NB4 (cell line): ENCODE measurements at regions not wholly inside any gene's neighbourhood (a gene's known extent, or its start where the extent isn't known, plus 50 kb on each side); places are given as distances from the start of the nearest gene placed in this dataset.

Source experiments
- MYC ChIP-seq: IDR thresholded peaks from 2 replicates; pipeline ENCODE4 v1.6.1; 2011; ENCODE audit warnings: low read depth, low read length
- POLR2A ChIP-seq: IDR thresholded peaks from 2 replicates; pipeline ENCODE4 v1.6.1; 2011; ENCODE audit warnings: mild to moderate bottlenecking; ENCODE audit not compliant: insufficient read length; ENCODE audit errors: extremely low read depth
- TF ChIP-seq, protein P1 (sequence below): IDR thresholded peaks from one replicate; pipeline ENCODE4 v1.5.1; 2012; ENCODE audit warnings: low read depth, low read length
- TF ChIP-seq, protein P2 (sequence below): IDR thresholded peaks from 2 replicates; pipeline ENCODE4 v1.6.1; 2011; ENCODE audit warnings: low read depth, low read length

DNA sequence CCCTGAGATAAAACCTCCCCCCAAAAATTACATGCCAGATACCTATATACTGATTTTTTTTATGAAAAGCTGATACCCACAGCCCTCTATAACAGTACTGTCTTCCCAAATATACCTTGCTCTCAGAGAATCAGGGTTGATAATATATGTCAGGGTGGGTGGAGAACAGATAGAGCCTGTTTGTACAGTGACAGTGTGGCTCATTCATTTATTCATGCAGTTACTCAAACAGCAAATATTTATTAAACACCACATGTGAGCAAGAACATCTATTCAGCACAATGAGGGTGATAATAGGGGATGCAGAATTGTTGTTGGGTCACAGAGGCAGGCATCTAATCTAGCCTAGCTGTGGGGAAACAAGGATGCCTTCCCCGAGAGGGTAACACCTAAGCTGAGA is 334.2 kb downstream of the MAFB start:
- TF ChIP-seq POLR2A (no peak), MYC (no peak)
- TF ChIP-seq, protein P1, sequence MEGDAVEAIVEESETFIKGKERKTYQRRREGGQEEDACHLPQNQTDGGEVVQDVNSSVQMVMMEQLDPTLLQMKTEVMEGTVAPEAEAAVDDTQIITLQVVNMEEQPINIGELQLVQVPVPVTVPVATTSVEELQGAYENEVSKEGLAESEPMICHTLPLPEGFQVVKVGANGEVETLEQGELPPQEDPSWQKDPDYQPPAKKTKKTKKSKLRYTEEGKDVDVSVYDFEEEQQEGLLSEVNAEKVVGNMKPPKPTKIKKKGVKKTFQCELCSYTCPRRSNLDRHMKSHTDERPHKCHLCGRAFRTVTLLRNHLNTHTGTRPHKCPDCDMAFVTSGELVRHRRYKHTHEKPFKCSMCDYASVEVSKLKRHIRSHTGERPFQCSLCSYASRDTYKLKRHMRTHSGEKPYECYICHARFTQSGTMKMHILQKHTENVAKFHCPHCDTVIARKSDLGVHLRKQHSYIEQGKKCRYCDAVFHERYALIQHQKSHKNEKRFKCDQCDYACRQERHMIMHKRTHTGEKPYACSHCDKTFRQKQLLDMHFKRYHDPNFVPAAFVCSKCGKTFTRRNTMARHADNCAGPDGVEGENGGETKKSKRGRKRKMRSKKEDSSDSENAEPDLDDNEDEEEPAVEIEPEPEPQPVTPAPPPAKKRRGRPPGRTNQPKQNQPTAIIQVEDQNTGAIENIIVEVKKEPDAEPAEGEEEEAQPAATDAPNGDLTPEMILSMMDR = no peak
- TF ChIP-seq, protein P2, sequence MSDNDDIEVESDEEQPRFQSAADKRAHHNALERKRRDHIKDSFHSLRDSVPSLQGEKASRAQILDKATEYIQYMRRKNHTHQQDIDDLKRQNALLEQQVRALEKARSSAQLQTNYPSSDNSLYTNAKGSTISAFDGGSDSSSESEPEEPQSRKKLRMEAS = no peak
